HepG2 (cell line): ENCODE measurements at regions not wholly inside any gene's neighbourhood (a gene's known extent, or its start where the extent isn't known, plus 50 kb on each side); places are given as distances from the start of the nearest gene placed in this dataset.
"Not testable (repeated sequence)": the region's sequence is repeated elsewhere in the genome, so short reads cannot be mapped to it uniquely, and the experiment has no call there.

Experiments used
- ATAC-seq: fragments of 200-7000 bp; cut with Tn5 transposase; 3 replicates; pipeline ENCODE4 v1.9.1; 2020; ENCODE audit warnings: mild to moderate bottlenecking, moderate library complexity
- BruUV-seq: library from RNA; stranded (reverse); fragments of 400-500 nt; replicated peaks from 2 replicates; lab custom pipeline; 2021; lab: Mats Ljungman, UMichigan
- CTCF ChIA-PET: fragments of 300-600 bp; formaldehyde crosslinking; extraction: SDS; loops from one replicate; lab custom pipeline; 2021; ENCODE audit warnings: low total read pairs, inconsistent platforms, low intra/inter-chr PET ratio; lab: Yijun Ruan, JAX
- POLR2A ChIA-PET: fragments of 350-600 bp; sonication (Branson Sonifier 250); formaldehyde crosslinking; loops from one replicate; lab custom pipeline; 2020; ENCODE audit warnings: antibody characterized with exemption, inconsistent platforms; lab: Yijun Ruan, JAX
- DNase-seq: peaks from one replicate; pipeline ENCODE4 v3.0.0-alpha.2; 2015; ENCODE audit warnings: low spot score
- FAIRE-seq: peaks from 3 replicates; lab custom pipeline; 2011; peaks lifted over from hg19 to GRCh38; lab: Jason Lieb, UNC
- H2AFZ ChIP-seq: one replicate; pipeline ENCODE4 v1.6.1; 2011; ENCODE audit warnings: low read length, inconsistent platforms
- H3K27ac ChIP-seq: fragments of 300-600 bp; 3 replicates; pipeline ENCODE4 v1.8.0; 2011; ENCODE audit warnings: mixed run types, mild to moderate bottlenecking, mixed read lengths, low read length, inconsistent platforms; ENCODE audit not compliant: insufficient read depth; ENCODE audit errors: extremely low read length
- H3K27me3 ChIP-seq, 2 experiments: fragments of 200-600 bp in 1 of 2; 2 replicates in 1 of 2; 3 replicates in 1 of 2; pipeline versions ENCODE4 v1.6.0 to v1.8.0; 2011; ENCODE audit warnings: low read length in 2 of 2, mild to moderate bottlenecking in 2 of 2, moderate library complexity in 2 of 2, inconsistent platforms in 1 of 2; ENCODE audit not compliant: insufficient read depth in 2 of 2, control insufficient read depth in 1 of 2
- H3K36me3 ChIP-seq, 2 experiments: fragments of 200-600 bp in 1 of 2; replicated peaks in 1 of 2; 2 replicates in 1 of 2; 3 replicates in 1 of 2; pipeline versions ENCODE4 v1.5.1 to v1.8.0; 2011; ENCODE audit warnings: low read length in 2 of 2, inconsistent platforms in 1 of 2; ENCODE audit not compliant: insufficient read depth in 2 of 2, control insufficient read depth in 1 of 2
- H3K4me1 ChIP-seq: 2 replicates; pipeline ENCODE4 v1.5.1; 2012; ENCODE audit warnings: low read length, inconsistent platforms; ENCODE audit not compliant: insufficient read depth
- H3K4me2 ChIP-seq: 2 replicates; pipeline ENCODE4 v1.6.0; 2011; ENCODE audit warnings: low read depth, low read length, inconsistent platforms
- H3K4me3 ChIP-seq, 3 experiments: fragments of 200-600 bp in 1 of 3; sonication (generic), shearing (Covaris generic) in 1 of 3; replicated peaks in 1 of 3; 2 replicates each; pipeline ENCODE4 v1.5.1; 2011 to 2016; ENCODE audit warnings: low read length in 3 of 3, inconsistent platforms in 2 of 3, low read depth in 2 of 3, mild to moderate bottlenecking in 2 of 3, control low read depth in 1 of 3, mixed read lengths in 1 of 3; ENCODE audit not compliant: insufficient read depth in 1 of 3
- H3K79me2 ChIP-seq: one replicate; pipeline ENCODE4 v1.6.1; 2011; ENCODE audit warnings: low read length, inconsistent platforms; ENCODE audit not compliant: insufficient read depth
- H3K9ac ChIP-seq: 2 replicates; pipeline ENCODE4 v1.6.0; 2011; ENCODE audit warnings: mild to moderate bottlenecking, low read depth, low read length, inconsistent platforms; ENCODE audit not compliant: insufficient read depth
- H3K9me3 ChIP-seq: 2 replicates; pipeline ENCODE4 v1.5.1; 2012; ENCODE audit warnings: mild to moderate bottlenecking, low read length
- H4K20me1 ChIP-seq: 2 replicates; pipeline ENCODE4 v1.6.0; 2011; ENCODE audit warnings: inconsistent platforms, mild to moderate bottlenecking, low read length, moderate library complexity; ENCODE audit not compliant: insufficient read depth
- FIP1L1 ChIP-seq: fragments of 200-400 bp; formaldehyde crosslinking; IDR thresholded peaks from 2 replicates; pipeline ENCODE4 v1.6.1; 2018; ENCODE audit warnings: low read depth, mild to moderate bottlenecking, low read length, moderate library complexity, borderline replicate concordance; ENCODE audit not compliant: insufficient read depth
- FOXK2 ChIP-seq: fragments of 450-650 bp; IDR thresholded peaks from 2 replicates; pipeline ENCODE4 v1.6.1; 2016
- KLF11 ChIP-seq: IDR thresholded peaks from 2 replicates; pipeline ENCODE4 v1.6.1; 2016; ENCODE audit warnings: missing compliant biosample characterization
- MTA1 ChIP-seq: sonication (generic); formaldehyde crosslinking; IDR thresholded peaks from 2 replicates; pipeline ENCODE4 v1.4.0; 2020; ENCODE audit warnings: missing genetic modification reagents, mild to moderate bottlenecking, borderline replicate concordance
- NCOA1 ChIP-seq: sonication (generic); formaldehyde crosslinking; IDR thresholded peaks from 2 replicates; pipeline ENCODE4 v1.9.0; 2021; ENCODE audit warnings: missing genetic modification reagents
- SMAD1 ChIP-seq: sonication (generic); formaldehyde crosslinking; IDR thresholded peaks from 2 replicates; pipeline ENCODE4 v1.4.0; 2020; ENCODE audit warnings: missing genetic modification reagents, low read depth, mild to moderate bottlenecking, borderline replicate concordance
- WIZ ChIP-seq: sonication (generic); formaldehyde crosslinking; IDR thresholded peaks from 2 replicates; pipeline ENCODE4 v1.5.1; 2020; ENCODE audit warnings: mild to moderate bottlenecking, missing genetic modification reagents
- ZNF138 ChIP-seq: sonication (generic); formaldehyde crosslinking; IDR thresholded peaks from 2 replicates; pipeline ENCODE4 v1.5.0; 2020; ENCODE audit warnings: mild to moderate bottlenecking, low read depth, missing genetic modification reagents
- WGBS: methylation state at CpG from one replicate; pipeline ENCODE4 v1.1.6; 2017; ENCODE audit warnings: low lambda C conversion rate; 5-methylcytosine and 5-hydroxymethylcytosine counted together
- in situ Hi-C: cut with HindIII; loops from 2 replicates; pipeline ENCODE4 v1.10.0; 2017; ENCODE audit warnings: low pct_unique_long_range_greater_than_20kb; ENCODE audit not compliant: extremely low pct_ligation_motif_present
- intact Hi-C: fragments of 100-400 bp; cut with micrococcal nuclease; formaldehyde crosslinking; loops from one replicate; pipeline ENCODE4 v1.10.0; 2022; ENCODE audit not compliant: unreplicated experiment
- TF ChIP-seq, protein P1 (sequence below): sonication (generic); formaldehyde crosslinking; IDR thresholded peaks from 2 replicates; pipeline ENCODE4 v1.4.0; 2020; ENCODE audit warnings: missing genetic modification reagents
- TF ChIP-seq, protein P2 (sequence below): IDR thresholded peaks from 2 replicates; pipeline ENCODE4 v1.6.1; 2018; ENCODE audit warnings: missing genetic modification reagents
- TF ChIP-seq, protein P3 (sequence below): sonication (generic); formaldehyde crosslinking; IDR thresholded peaks from 2 replicates; pipeline ENCODE4 v1.8.0; 2022; ENCODE audit warnings: missing genetic modification reagents, low read depth, mild to moderate bottlenecking, borderline replicate concordance

DNA sequence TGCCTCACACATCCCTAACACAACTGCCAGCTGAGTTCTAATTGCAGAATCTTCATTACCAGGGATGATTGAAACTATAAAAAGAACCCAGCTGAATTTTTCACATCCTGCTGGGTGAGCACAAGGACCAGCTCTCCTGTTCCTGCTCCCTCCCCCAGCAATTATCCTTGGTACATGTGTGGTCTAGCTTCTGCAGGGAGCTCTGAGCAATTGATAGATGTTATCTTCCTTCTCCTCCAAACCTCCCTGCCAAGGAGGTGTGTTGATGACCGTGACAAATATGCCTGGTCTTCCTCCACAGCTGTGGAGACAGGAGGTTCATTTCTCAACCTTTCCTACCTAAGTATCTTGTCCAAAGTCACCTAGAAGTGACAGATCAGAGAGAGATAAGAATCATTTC is 65.3 kb upstream of the MAN1A2 start:
- H3K27me3 ChIP-seq: no peaks in the 10 kb centered on the region
- H3K27ac ChIP-seq: no peak overlapping the region
- in situ Hi-C loops (no loop called here), intact Hi-C loops (no loop called here)
- CTCF ChIA-PET: no interaction called here
- no peak for DNase-seq
- H3K36me3 ChIP-seq: no peaks in the 10 kb centered on the region
- FAIRE-seq: no peak
- H3K4me3 ChIP-seq: no peak overlapping the region
- H3K4me2 ChIP-seq: no peak overlapping the region
- H3K9ac ChIP-seq: no peak overlapping the region
- POLR2A ChIA-PET: no interaction called here
- no peaks in the 10 kb centered on the region for H3K4me1 ChIP-seq
- BruUV-seq: no TSS peak
- no peak overlapping the region for H2AFZ ChIP-seq
- H3K79me2 ChIP-seq: no peaks in the 10 kb centered on the region
- TF ChIP-seq, protein P1, sequence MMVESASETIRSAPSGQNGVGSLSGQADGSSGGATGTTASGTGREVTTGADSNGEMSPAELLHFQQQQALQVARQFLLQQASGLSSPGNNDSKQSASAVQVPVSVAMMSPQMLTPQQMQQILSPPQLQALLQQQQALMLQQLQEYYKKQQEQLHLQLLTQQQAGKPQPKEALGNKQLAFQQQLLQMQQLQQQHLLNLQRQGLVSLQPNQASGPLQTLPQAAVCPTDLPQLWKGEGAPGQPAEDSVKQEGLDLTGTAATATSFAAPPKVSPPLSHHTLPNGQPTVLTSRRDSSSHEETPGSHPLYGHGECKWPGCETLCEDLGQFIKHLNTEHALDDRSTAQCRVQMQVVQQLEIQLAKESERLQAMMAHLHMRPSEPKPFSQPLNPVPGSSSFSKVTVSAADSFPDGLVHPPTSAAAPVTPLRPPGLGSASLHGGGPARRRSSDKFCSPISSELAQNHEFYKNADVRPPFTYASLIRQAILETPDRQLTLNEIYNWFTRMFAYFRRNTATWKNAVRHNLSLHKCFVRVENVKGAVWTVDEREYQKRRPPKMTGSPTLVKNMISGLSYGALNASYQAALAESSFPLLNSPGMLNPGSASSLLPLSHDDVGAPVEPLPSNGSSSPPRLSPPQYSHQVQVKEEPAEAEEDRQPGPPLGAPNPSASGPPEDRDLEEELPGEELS (CRISPR knock-in tag): no peak
- TF ChIP-seq SMAD1 (CRISPR knock-in tag) (no peak), ZNF138 (CRISPR knock-in tag) (no peak), KLF11 (CRISPR knock-in tag) (no peak), NCOA1 (no peak), FOXK2 (no peak), WIZ (no peak), FIP1L1 (no peak), MTA1 (CRISPR knock-in tag) (no peak)
- TF ChIP-seq, protein P2, sequence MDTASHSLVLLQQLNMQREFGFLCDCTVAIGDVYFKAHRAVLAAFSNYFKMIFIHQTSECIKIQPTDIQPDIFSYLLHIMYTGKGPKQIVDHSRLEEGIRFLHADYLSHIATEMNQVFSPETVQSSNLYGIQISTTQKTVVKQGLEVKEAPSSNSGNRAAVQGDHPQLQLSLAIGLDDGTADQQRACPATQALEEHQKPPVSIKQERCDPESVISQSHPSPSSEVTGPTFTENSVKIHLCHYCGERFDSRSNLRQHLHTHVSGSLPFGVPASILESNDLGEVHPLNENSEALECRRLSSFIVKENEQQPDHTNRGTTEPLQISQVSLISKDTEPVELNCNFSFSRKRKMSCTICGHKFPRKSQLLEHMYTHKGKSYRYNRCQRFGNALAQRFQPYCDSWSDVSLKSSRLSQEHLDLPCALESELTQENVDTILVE (CRISPR knock-in tag): no peak
- TF ChIP-seq, protein P3, sequence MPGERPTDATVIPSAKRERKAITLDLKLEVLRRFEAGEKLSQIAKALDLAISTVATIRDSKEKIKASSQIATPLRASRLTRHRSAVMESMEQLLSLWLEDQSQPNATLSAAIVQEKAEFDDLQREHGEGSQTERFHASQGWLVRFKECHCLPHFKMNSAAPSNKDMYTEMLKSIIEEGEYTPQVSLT (CRISPR knock-in tag): no peak
- H3K9me3 ChIP-seq: no peaks in the 10 kb centered on the region
- no peaks in the 10 kb centered on the region for H4K20me1 ChIP-seq
- no peak for ATAC-seq
- 9% methylated on average over 1 of the region's 1 CpG for WGBS

DNA sequence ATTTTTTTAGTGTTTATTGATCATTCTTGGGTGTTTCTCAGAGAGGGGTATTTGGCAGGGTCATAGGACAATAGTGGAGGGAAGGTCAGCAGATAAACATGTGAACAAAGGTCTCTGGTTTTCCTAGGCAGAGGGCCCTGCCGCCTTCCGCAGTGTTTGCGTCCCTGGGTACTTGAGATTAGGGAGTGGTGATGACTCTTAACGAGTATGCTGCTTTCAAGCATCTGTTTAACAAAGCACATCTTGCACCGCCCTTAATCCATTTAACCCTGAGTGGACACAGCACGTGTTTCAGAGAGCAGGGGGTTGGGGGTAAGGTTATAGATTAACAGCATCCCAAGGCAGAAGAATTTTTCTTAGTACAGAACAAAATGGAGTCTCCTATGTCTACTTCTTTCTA is 67.1 kb upstream of the MAN1A2 start:
- WGBS: 1% methylated on average over 5 of the region's 6 CpGs

More for the DNA sequence above, 67.1 kb upstream of the MAN1A2 start:
- DNase-seq, H3K36me3 ChIP-seq, H3K9me3 ChIP-seq, H2AFZ ChIP-seq, H3K4me2 ChIP-seq, BruUV-seq, POLR2A ChIA-PET, H3K27me3 ChIP-seq, H4K20me1 ChIP-seq, H3K4me1 ChIP-seq, in situ Hi-C loops, intact Hi-C loops, ATAC-seq, CTCF ChIA-PET, H3K4me3 ChIP-seq, FAIRE-seq, H3K79me2 ChIP-seq, H3K27ac ChIP-seq, H3K9ac ChIP-seq: not testable (repeated sequence)
